SU-DHL-6 (cell line): ENCODE measurements at regions not wholly inside any gene's neighbourhood (a gene's known extent, or its start where the extent isn't known, plus 50 kb on each side); places are given as distances from the start of the nearest gene placed in this dataset.

Source experiments
- H2AFZ ChIP-seq: fragments of 200-600 bp; sonication (generic); 2 replicates; pipeline ENCODE4 v1.6.1; 2014; ENCODE audit warnings: low read depth, mild to moderate bottlenecking, moderate library complexity, mixed read lengths, antibody characterized with exemption, low read length; ENCODE audit not compliant: severe bottlenecking
- H3F3A ChIP-seq: fragments of 200-600 bp; shearing (Covaris generic); 2 replicates; pipeline ENCODE4 v1.6.0; 2016; ENCODE audit warnings: antibody characterized with exemption, mild to moderate bottlenecking; ENCODE audit not compliant: insufficient read depth
- H3K27ac ChIP-seq: fragments of 200-600 bp; sonication (generic); 2 replicates; pipeline ENCODE4 v1.5.1; 2016; ENCODE audit warnings: low read depth, mild to moderate bottlenecking, low read length, moderate library complexity, mixed read lengths
- H3K27me3 ChIP-seq: fragments of 200-600 bp; sonication (generic), shearing (Covaris generic); 2 replicates; pipeline ENCODE4 v1.6.0; 2014; ENCODE audit warnings: mild to moderate bottlenecking, low read length
- H3K36me3 ChIP-seq: fragments of 200-600 bp; sonication (generic); 2 replicates; pipeline ENCODE4 v1.6.1; 2014; ENCODE audit warnings: mild to moderate bottlenecking, low read length, mixed read lengths
- H3K4me2 ChIP-seq: fragments of 300-600, 200-600 bp; shearing (Covaris generic), sonication (generic); 2 replicates; pipeline ENCODE4 v1.6.0; 2014; ENCODE audit warnings: low read length, low read depth, mild to moderate bottlenecking; ENCODE audit not compliant: poor library complexity, severe bottlenecking
- H3K4me3 ChIP-seq: fragments of 200-600 bp; sonication (generic); 2 replicates; pipeline ENCODE4 v1.5.1; 2014; ENCODE audit warnings: antibody characterized with exemption, low read length, mild to moderate bottlenecking, mixed read lengths; ENCODE audit not compliant: insufficient read depth, poor library complexity, severe bottlenecking
- H3K79me2 ChIP-seq: fragments of 200-600 bp; sonication (generic); 2 replicates; pipeline ENCODE4 v1.6.1; 2014; ENCODE audit warnings: mild to moderate bottlenecking, low read length, moderate library complexity; ENCODE audit not compliant: insufficient read depth
- H3K9ac ChIP-seq: fragments of 200-600 bp; sonication (generic); 2 replicates; pipeline ENCODE4 v1.7.0; 2014; ENCODE audit warnings: mild to moderate bottlenecking, low read length
- H3K9me2 ChIP-seq: fragments of 200-600 bp; sonication (generic); replicated peaks from 2 replicates; pipeline ENCODE4 v1.6.1; 2014; ENCODE audit warnings: low read length; ENCODE audit not compliant: insufficient read depth
- H3K9me3 ChIP-seq: fragments of 200-600 bp; sonication (generic); 2 replicates; pipeline ENCODE4 v1.6.1; 2014; ENCODE audit warnings: low read length, mixed read lengths; ENCODE audit not compliant: insufficient read depth
- H4K20me1 ChIP-seq: fragments of 200-600 bp; sonication (generic); 2 replicates; pipeline ENCODE4 v1.6.1; 2014; ENCODE audit warnings: low read depth, mild to moderate bottlenecking, antibody characterized with exemption, low read length, moderate library complexity, mixed read lengths
- CTCF ChIP-seq: fragments of 200-600 bp; sonication (generic); IDR thresholded peaks from one replicate; pipeline ENCODE4 v1.5.1; 2017; ENCODE audit warnings: antibody characterized with exemption, mild to moderate bottlenecking, low read length, moderate library complexity; ENCODE audit not compliant: insufficient read depth, poor library complexity, severe bottlenecking
- EZH2phosphoT487 ChIP-seq: fragments of 200-600 bp; sonication (generic), shearing (Covaris generic); conservative IDR thresholded peaks from 2 replicates; pipeline ENCODE4 v1.6.1; 2018; ENCODE audit warnings: mild to moderate bottlenecking, antibody characterized with exemption, low read length, moderate library complexity, mixed read lengths

- Histone ChIP-seq H3K27me3 (no peaks in the 10 kb centered on the region), H3K9me3 (no peaks in the 10 kb centered on the region), H4K20me1 (no peaks in the 10 kb centered on the region), H3K4me2 (no peak overlapping the region), H3K9me2 (no peaks in the 10 kb centered on the region), H3K79me2 (no peaks in the 10 kb centered on the region), H3K27ac (no peak overlapping the region), H2AFZ (no peak overlapping the region), H3F3A (no peaks in the 10 kb centered on the region), H3K4me3 (no peak overlapping the region), H3K9ac (no peak overlapping the region), H3K36me3 (no peaks in the 10 kb centered on the region)
- TF ChIP-seq EZH2phosphoT487 (no peak), CTCF (no peak)
These were observed 180.2 kb downstream of the DRD1 start for GRCh38 chr5:175263776-175264175.

- Histone ChIP-seq H2AFZ (no peak overlapping the region), H4K20me1 (no peaks in the 10 kb centered on the region), H3K36me3 (no peaks in the 10 kb centered on the region), H3K4me2 (no peak overlapping the region), H3K9me3 (no peaks in the 10 kb centered on the region), H3F3A (no peaks in the 10 kb centered on the region), H3K27ac (no peak overlapping the region), H3K9ac (no peak overlapping the region), H3K79me2 (no peaks in the 10 kb centered on the region), H3K27me3 (no peaks in the 10 kb centered on the region), H3K9me2 (no peaks in the 10 kb centered on the region), H3K4me3 (no peak overlapping the region)
- TF ChIP-seq CTCF (no peak), EZH2phosphoT487 (no peak)
These were observed 182.5 kb downstream of the DRD1 start for GRCh38 chr5:175261526-175261925.

GRCh38 chr5:175261037-175261436, 182.9 kb downstream of the DRD1 start:
- Histone ChIP-seq H3K9ac (no peak overlapping the region), H3K4me3 (no peak overlapping the region), H4K20me1 (no peaks in the 10 kb centered on the region), H2AFZ (no peak overlapping the region), H3K4me2 (no peak overlapping the region), H3K9me2 (no peaks in the 10 kb centered on the region), H3K9me3 (no peaks in the 10 kb centered on the region), H3K79me2 (no peaks in the 10 kb centered on the region), H3K27me3 (no peaks in the 10 kb centered on the region), H3F3A (no peaks in the 10 kb centered on the region), H3K36me3 (no peaks in the 10 kb centered on the region), H3K27ac (no peak overlapping the region)
- TF ChIP-seq CTCF (no peak), EZH2phosphoT487 (no peak)

GRCh38 chr5:175257847-175258194, 186.2 kb downstream of the DRD1 start:
- no peak overlapping the region for H3K4me3 ChIP-seq
- no peaks in the 10 kb centered on the region for H3F3A ChIP-seq
- no peak overlapping the region for H2AFZ ChIP-seq
- H3K27ac ChIP-seq, result no peak overlapping the region
- no peaks in the 10 kb centered on the region for H3K79me2 ChIP-seq
- H3K27me3 ChIP-seq, result no peaks in the 10 kb centered on the region
- H3K9me2 ChIP-seq, result no peaks in the 10 kb centered on the region
- H4K20me1 ChIP-seq, result no peaks in the 10 kb centered on the region
- H3K4me2 ChIP-seq, result no peak overlapping the region
- no peak overlapping the region for H3K9ac ChIP-seq
- TF ChIP-seq EZH2phosphoT487 (no peak), CTCF (no peak)
- H3K9me3 ChIP-seq, result no peaks in the 10 kb centered on the region
- no peaks in the 10 kb centered on the region for H3K36me3 ChIP-seq
